CD14-positive monocyte (primary cell): ENCODE measurements at regions not wholly inside any gene's neighbourhood (a gene's known extent, or its start where the extent isn't known, plus 50 kb on each side); places are given as distances from the start of the nearest gene placed in this dataset.

Source experiments
- DNase-seq, 3 donors: peaks; one replicate each; pipeline ENCODE4 v3.0.0-alpha.2; 2011 to 2022
- H2AFZ ChIP-seq: 2 replicates; pipeline ENCODE4 v1.6.0; 2012; ENCODE audit warnings: mild to moderate bottlenecking, low read depth, low read length, inconsistent platforms; ENCODE audit not compliant: insufficient read depth, poor library complexity, severe bottlenecking
- H3K27ac ChIP-seq, 2 donors: 1 replicate in 1 of 2; 2 replicates in 1 of 2; pipeline ENCODE4 v1.5.1; 2012 to 2013; ENCODE audit warnings: low read length in 2 of 2, control low read depth in 1 of 2, inconsistent platforms in 1 of 2, low read depth in 1 of 2, mild to moderate bottlenecking in 1 of 2
- H3K27me3 ChIP-seq, 2 donors: one replicate each; pipeline versions ENCODE4 v1.6.0 to v1.6.1; 2011 to 2013; ENCODE audit warnings: low read length in 2 of 2; ENCODE audit not compliant: control insufficient read depth in 2 of 2, insufficient read depth in 2 of 2
- H3K36me3 ChIP-seq, 2 donors: replicated peaks in 1 of 2; 1 replicate in 1 of 2; 2 replicates in 1 of 2; pipeline versions ENCODE4 v1.5.1 to v1.6.1; 2012 to 2013; ENCODE audit warnings: low read length in 2 of 2, control low read depth in 1 of 2, inconsistent platforms in 1 of 2, mild to moderate bottlenecking in 1 of 2; ENCODE audit not compliant: insufficient read depth in 2 of 2, control insufficient read depth in 1 of 2
- H3K4me1 ChIP-seq, 2 donors: 1 replicate in 1 of 2; 2 replicates in 1 of 2; pipeline versions ENCODE4 v1.5.1 to v1.6.1; 2012 to 2013; ENCODE audit warnings: low read length in 2 of 2, control low read depth in 1 of 2, inconsistent platforms in 1 of 2, mild to moderate bottlenecking in 1 of 2, moderate library complexity in 1 of 2; ENCODE audit not compliant: insufficient read depth in 2 of 2, control insufficient read depth in 1 of 2
- H3K4me2 ChIP-seq: replicated peaks from 2 replicates; pipeline ENCODE3; 2012; ENCODE audit warnings: low read length, moderate library complexity, mild to moderate bottlenecking; ENCODE audit not compliant: poor library complexity, severe bottlenecking; ENCODE audit errors: extremely low read depth
- H3K4me3 ChIP-seq, 3 experiments: fragments of 200-600 bp in 1 of 3; sonication (generic) in 1 of 3; replicated peaks in 1 of 3; 1 replicate in 2 of 3; 2 replicates in 1 of 3; pipeline ENCODE4 v1.5.1; 2011 to 2013; ENCODE audit warnings: low read length in 3 of 3, mild to moderate bottlenecking in 3 of 3, control low read depth in 2 of 3, low read depth in 2 of 3, inconsistent platforms in 1 of 3, moderate library complexity in 1 of 3
- H3K79me2 ChIP-seq: 2 replicates; pipeline ENCODE4 v1.6.0; 2012; ENCODE audit warnings: mild to moderate bottlenecking, control low read depth, inconsistent platforms, low read length, moderate library complexity; ENCODE audit not compliant: insufficient read depth
- H3K9ac ChIP-seq: 2 replicates; pipeline ENCODE4 v1.6.0; 2017; ENCODE audit warnings: low read length, mild to moderate bottlenecking; ENCODE audit not compliant: insufficient read depth, poor library complexity, severe bottlenecking
- H3K9me3 ChIP-seq, 2 donors: replicated peaks in 1 of 2; 1 replicate in 1 of 2; 2 replicates in 1 of 2; pipeline versions ENCODE4 v1.5.1 to v1.6.1; 2012 to 2013; ENCODE audit warnings: low read length in 2 of 2, control low read depth in 1 of 2; ENCODE audit not compliant: control insufficient read depth in 1 of 2, insufficient read depth in 1 of 2
- H4K20me1 ChIP-seq: 2 replicates; pipeline ENCODE4 v1.6.0; 2012; ENCODE audit warnings: mild to moderate bottlenecking, low read length, control low read depth, moderate library complexity; ENCODE audit not compliant: insufficient read depth
- H3K27ac Mint-ChIP-seq, 7 donors: one replicate each; pipeline ENCODE4 v1.8.0; 2020; ENCODE audit warnings: mild to moderate bottlenecking in 7 of 7, mixed read lengths in 7 of 7, moderate library complexity in 6 of 7, inconsistent platforms in 2 of 7
- H3K27me3 Mint-ChIP-seq, 3 donors: one replicate each; pipeline ENCODE4 v1.8.0; 2021 to 2022; ENCODE audit warnings: low read depth in 3 of 3, mild to moderate bottlenecking in 3 of 3, mixed read lengths in 3 of 3, moderate library complexity in 3 of 3, inconsistent platforms in 1 of 3
- H3K36me3 Mint-ChIP-seq, 2 donors: one replicate each; pipeline ENCODE4 v1.8.0; 2020; ENCODE audit warnings: mixed read lengths in 2 of 2, inconsistent platforms in 1 of 2, mild to moderate bottlenecking in 1 of 2
- H3K4me1 Mint-ChIP-seq: one replicate; pipeline ENCODE4 v1.8.0; 2020; ENCODE audit warnings: mild to moderate bottlenecking, mixed read lengths
- H3K4me3 Mint-ChIP-seq, 2 donors: one replicate each; pipeline ENCODE4 v1.8.0; 2020; ENCODE audit warnings: mild to moderate bottlenecking in 2 of 2, mixed read lengths in 2 of 2, moderate library complexity in 1 of 2
- H3K9me3 Mint-ChIP-seq, 7 donors: one replicate each; pipeline ENCODE4 v1.8.0; 2020 to 2022; ENCODE audit warnings: mixed read lengths in 7 of 7, mild to moderate bottlenecking in 6 of 7, moderate library complexity in 6 of 7, inconsistent platforms in 2 of 7
- WGBS: methylation state at CpG from one replicate; pipeline ENCODE4 v1.1.5; 2013; ENCODE audit warnings: missing lambda C conversion rate; ENCODE audit not compliant: insufficient coverage; 5-methylcytosine and 5-hydroxymethylcytosine counted together
- intact Hi-C, 2 donors: fragments of 100-400 bp; cut with micrococcal nuclease; formaldehyde crosslinking; loops; one replicate each; pipeline versions ENCODE4 v1.15.0 to v1.15.1; 2023
- TF ChIP-seq, protein P1 (sequence below): fragments of 200-600 bp; IDR thresholded peaks from one replicate; pipeline ENCODE4 v1.8.0; 2022; ENCODE audit warnings: antibody characterized with exemption, mild to moderate bottlenecking

DNA sequence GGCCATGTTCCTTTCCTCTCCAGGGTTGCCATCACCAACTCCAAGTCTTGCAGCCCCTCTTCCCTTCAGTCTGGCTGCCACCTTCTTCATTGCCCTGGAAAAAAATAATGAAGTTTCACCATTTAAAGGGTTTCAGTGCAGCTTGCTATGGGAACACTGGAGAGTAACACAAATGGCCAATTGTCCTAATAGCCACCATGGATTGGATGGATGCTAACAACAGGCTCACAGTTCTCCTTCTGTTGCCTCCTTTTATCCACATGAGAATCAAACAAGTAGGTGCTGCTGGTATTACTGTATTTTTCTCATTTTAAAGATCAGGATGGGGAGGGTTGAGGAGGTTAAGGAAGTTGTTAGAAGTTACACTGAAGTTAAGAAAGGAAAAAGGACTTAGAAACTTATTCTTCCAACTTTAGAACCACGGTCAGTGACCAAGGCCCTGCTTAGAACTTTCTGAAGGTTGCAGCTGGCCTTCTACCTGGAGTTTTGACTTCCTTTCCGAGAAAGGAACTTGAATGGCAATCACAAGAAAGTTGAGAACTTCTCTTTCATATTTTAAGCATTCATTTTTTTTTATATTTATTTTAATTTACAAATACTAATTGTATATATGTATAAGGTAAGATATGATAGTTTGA lies 198.0 kb upstream of the MAF start:
- Mint-ChIP-seq H3K36me3 (no peaks in the 10 kb centered on the region), H3K4me1 (no peaks in the 10 kb centered on the region), H3K27me3 (peaks cover 0 to 6% (median 4%) of the 10 kb centered on the region in 3 donors), H3K9me3 (peaks cover 0 to 4% (median 2%) of the 10 kb centered on the region in 7 donors), H3K4me3 (no peak overlapping the region), H3K27ac (no peak overlapping the region)
- no peaks in the 10 kb centered on the region for H3K36me3 ChIP-seq
- no peak for DNase-seq
- H3K4me2 ChIP-seq = no peak overlapping the region
- TF ChIP-seq, protein P1, sequence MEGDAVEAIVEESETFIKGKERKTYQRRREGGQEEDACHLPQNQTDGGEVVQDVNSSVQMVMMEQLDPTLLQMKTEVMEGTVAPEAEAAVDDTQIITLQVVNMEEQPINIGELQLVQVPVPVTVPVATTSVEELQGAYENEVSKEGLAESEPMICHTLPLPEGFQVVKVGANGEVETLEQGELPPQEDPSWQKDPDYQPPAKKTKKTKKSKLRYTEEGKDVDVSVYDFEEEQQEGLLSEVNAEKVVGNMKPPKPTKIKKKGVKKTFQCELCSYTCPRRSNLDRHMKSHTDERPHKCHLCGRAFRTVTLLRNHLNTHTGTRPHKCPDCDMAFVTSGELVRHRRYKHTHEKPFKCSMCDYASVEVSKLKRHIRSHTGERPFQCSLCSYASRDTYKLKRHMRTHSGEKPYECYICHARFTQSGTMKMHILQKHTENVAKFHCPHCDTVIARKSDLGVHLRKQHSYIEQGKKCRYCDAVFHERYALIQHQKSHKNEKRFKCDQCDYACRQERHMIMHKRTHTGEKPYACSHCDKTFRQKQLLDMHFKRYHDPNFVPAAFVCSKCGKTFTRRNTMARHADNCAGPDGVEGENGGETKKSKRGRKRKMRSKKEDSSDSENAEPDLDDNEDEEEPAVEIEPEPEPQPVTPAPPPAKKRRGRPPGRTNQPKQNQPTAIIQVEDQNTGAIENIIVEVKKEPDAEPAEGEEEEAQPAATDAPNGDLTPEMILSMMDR = no peak
- no peaks in the 10 kb centered on the region for H4K20me1 ChIP-seq
- no peaks in the 10 kb centered on the region for H3K9me3 ChIP-seq
- WGBS = no CpG with 5 or more reads among the region's 2 CpGs
- H3K4me3 ChIP-seq = no peak overlapping the region
- no peak overlapping the region for H3K27ac ChIP-seq
- H2AFZ ChIP-seq = no peak overlapping the region
- H3K4me1 ChIP-seq = no peaks in the 10 kb centered on the region
- intact Hi-C loops = no loop called here
- no peaks in the 10 kb centered on the region for H3K79me2 ChIP-seq
- no peak overlapping the region for H3K9ac ChIP-seq
- H3K27me3 ChIP-seq = no peaks in the 10 kb centered on the region

DNA sequence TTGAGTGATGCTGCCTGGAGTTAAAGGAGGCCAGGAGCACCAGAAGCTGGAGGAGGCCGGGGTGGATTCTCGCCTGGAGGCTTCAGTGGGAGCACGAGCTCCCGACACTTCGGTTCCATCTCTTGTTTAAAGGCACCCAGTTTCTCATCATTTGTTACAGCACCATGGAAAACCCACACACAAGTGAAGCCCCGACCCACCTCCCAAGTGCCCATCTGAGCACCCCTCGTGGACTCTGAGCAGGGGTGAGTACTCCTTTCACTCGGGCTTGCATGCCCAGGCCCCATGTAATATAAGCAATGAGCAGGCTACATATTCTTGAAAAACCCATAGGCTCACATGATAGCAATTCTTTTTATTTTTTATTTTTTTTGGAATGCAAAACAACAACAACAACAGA lies 196.9 kb upstream of the MAF start:
- intact Hi-C loops = no loop called here
- TF ChIP-seq, protein P1 = no peak

More for the DNA sequence above, 196.9 kb upstream of the MAF start:
- H3K27me3 Mint-ChIP-seq = peaks cover 0 to 6% (median 4%) of the 10 kb centered on the region in 3 donors
- DNase-seq = no peak
- no peaks in the 10 kb centered on the region for H3K4me1 Mint-ChIP-seq
- Histone ChIP-seq H3K27ac (no peak overlapping the region), H2AFZ (no peak overlapping the region), H3K27me3 (no peaks in the 10 kb centered on the region), H3K79me2 (no peaks in the 10 kb centered on the region), H3K4me3 (no peak overlapping the region), H4K20me1 (no peaks in the 10 kb centered on the region), H3K9ac (no peak overlapping the region), H3K9me3 (no peaks in the 10 kb centered on the region), H3K4me2 (no peak overlapping the region), H3K4me1 (no peaks in the 10 kb centered on the region), H3K36me3 (no peaks in the 10 kb centered on the region)
- no peak overlapping the region for H3K4me3 Mint-ChIP-seq
- H3K27ac Mint-ChIP-seq = no peak overlapping the region
- peaks cover 0 to 4% (median 2%) of the 10 kb centered on the region in 7 donors for H3K9me3 Mint-ChIP-seq
- H3K36me3 Mint-ChIP-seq = no peaks in the 10 kb centered on the region
- 95% methylated on average over 4 of the region's 8 CpGs for WGBS
